HG03565 (cell line): ENCODE measurements at regions not wholly inside any gene's neighbourhood (a gene's known extent, or its start where the extent isn't known, plus 50 kb on each side); places are given as distances from the start of the nearest gene placed in this dataset.

ENCODE experiments used
- ATAC-seq: cut with Tn5 transposase; IDR thresholded peaks from one replicate; pipeline ENCODE4 v1.9.1; 2021; ENCODE audit warnings: mild to moderate bottlenecking, moderate library complexity; ENCODE audit not compliant: unreplicated experiment

DNA sequence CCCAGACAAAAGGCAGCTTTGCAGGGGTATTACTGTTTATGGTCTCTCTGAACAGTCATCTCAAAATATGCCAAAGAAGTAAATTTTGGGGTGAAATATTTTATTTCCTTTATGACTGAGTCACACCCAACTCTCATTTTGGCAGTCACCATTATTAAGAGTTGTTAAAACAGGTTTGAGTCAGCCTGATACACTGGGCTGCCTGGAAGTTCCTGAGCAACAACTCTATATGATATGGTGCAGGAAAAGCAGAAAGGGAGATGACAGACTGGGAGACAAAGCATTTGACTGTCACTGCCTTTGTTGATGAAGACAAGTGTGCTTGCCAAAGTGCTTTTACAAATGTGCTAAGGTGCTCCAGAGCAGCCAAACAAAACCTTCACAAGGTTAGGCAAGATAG lies 1263.5 kb downstream of the PCDH7 start:
- no peak for ATAC-seq

DNA sequence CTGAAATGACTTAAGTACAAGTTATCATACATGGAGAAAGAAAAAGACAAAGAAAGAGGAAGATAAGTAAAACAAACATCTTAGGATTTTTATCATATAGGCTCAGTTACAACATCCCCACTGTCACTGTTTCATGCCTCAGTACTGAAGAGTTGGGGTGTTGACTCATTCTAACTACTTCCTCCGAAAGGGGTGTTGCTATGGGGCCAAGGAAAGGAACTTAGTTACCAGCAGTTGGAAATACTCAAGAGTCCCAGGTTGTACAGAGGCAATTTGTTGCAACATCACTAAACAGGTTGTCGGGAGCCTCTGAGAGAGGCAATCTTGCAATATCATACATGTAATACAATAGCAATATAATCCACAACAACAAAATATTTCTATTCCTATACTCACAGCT lies 1264.7 kb downstream of the PCDH7 start:
- no peak for ATAC-seq

DNA sequence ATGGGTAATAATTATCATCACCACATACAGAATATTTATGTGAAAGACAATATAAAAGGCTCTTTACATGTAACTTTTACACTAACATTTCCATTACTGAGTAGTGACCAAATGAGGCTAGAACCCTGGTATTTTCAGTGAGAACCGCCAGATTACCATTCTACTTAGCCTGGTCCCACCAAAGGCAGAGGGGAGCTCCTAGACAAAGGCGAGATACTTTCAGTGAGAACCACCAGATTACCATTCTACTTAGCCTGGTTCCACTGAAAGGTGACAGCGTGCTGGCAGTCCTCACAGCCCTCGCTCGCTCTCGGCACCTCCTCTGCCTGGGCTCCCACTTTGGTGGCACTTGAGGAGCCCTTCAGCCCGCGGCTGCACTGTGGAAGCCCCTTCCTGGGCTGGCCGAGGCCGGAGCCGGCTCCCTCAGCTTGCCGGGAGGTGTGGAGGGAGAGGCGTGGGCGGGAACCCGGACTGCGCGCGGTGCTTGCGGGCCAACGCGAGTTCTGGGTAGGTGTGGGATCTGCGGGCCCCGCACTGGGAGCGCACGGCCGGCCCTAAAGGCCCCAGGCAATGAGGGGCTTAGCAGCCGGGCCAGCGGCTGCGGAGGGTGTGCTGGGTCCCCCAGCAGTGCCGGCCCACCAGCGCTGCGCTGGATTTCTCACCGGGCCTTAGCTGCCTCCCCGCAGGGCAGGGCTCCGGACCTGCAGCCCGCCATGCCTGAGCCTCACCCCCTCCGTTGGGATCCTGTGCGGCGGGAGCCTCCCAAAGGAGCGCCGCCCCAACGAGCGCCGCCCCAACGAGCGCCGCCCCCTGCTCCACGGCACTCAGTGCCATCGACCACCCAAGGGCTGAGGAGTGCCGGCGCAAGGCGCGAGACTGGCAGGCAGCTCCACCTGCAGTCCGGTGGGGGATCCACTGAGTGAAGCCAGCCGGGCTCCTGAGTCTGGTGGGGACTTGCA lies 1276.1 kb downstream of the PCDH7 start:
- ATAC-seq, result no peak

DNA sequence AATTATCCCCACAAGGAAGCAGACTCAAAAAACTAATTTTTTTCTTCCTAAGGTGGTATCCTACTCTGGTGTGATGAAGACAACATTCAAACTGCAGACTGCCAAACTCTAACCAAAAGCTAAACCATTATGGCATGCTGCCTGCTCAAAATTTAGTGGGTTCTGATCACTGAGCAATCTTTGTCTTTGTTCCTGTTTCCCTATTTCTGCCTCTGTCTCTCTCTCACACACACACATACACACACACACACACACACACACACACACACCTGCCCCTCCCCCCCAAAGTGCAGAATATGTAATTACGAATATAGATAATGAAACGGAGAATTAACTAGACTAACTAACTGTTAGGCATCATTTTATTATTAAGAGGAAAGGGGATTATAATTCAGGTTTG lies 1278.6 kb downstream of the PCDH7 start:
- ATAC-seq, result no peak

DNA sequence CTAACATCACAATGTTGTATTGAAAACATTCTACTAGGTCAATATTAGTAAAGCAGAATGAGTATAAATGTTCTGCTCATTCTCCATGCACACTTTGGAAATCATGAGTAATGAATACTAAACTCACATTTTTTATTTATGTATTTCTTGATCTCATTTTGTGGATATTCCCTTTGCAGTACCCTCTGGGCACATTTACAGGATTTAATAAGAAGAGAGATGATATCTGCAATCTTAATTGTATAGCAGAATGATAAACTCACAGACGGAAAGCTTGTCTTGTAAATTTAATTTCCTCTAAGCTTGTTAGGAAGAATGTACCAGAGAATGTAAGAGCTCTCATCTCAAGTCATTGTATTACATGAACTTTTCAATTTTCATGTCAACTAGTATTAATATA lies 1279.7 kb downstream of the PCDH7 start:
- no peak for ATAC-seq

DNA sequence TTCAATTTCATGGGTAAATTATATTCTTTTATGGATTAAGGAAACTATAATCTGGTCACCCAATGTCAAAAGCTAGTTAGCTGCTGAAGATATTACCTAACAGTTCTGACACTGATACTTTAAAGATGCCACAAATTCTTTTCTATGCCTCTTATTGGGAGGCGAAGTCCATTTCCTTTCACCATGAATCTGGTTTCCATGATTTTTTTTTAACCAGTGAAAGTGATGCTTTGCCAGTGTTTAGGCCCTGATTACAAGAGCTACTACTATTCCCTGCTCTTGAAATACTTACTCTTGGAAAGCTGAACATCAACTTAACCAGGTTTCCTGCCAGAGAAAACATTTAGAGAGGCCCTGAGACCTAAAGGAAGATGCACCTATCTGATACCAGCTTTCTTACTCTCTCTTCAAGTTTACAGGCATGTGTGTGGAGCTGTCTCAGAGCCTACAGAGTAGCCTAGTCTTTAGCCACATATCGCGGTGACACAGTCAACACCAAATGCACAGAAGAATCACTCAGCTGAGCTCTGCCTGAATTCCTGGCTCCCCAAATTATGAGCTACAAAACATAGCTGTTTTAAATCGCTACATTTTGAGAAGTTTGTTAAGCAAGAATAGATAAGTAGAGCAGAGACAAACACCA lies 1280.8 kb downstream of the PCDH7 start:
- ATAC-seq, result no peak

DNA sequence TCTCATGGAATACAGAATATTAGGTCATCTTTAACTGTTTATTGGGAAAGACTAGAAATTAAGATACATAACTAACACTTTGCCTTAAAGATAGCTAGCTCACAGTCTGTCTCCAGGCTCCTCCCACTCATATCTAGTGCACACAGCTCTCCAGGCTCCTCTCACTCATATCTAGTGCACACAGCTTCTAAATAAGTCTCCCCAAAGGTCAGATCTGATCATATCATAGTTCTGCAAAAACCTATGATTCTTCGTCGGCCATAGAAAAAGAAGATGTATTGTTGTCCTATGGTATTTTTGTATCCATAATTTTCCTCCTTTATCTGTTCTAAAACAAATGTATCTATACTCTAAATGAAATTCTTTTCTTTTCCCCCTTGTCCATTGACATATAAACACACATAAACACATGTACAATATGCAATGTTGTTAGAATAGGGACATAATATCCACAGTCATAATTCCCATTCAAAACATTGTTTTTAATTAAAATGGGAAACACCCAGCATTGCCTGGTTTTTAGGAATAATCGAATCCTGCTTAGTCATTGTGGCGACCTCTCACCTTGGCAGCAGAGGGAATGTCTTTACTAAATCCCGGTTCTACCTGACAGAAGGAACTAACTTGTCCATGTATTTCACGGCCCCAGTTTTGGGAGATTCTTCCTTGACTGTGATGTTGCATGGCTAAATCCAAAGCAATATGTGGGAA lies 1282.0 kb downstream of the PCDH7 start:
- no peak for ATAC-seq

DNA sequence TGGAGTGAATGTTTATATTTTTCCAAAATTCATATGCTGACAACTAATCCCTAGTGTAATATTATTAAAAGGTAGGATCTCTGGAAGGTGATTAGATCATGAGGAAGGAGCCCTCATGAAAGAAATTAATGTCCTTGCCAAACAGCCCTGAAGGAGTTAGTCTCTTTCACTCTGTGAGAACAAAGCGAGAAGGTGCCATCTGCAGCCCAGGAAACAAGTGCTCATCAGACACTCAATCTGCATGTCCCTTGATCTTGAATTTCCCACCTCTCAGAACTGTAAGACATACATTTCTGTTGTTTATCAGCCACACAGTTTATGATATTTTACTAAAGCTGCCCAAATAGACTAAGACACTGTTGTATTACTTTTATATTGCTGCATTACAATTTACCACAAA lies 1283.4 kb downstream of the PCDH7 start:
- no peak for ATAC-seq

DNA sequence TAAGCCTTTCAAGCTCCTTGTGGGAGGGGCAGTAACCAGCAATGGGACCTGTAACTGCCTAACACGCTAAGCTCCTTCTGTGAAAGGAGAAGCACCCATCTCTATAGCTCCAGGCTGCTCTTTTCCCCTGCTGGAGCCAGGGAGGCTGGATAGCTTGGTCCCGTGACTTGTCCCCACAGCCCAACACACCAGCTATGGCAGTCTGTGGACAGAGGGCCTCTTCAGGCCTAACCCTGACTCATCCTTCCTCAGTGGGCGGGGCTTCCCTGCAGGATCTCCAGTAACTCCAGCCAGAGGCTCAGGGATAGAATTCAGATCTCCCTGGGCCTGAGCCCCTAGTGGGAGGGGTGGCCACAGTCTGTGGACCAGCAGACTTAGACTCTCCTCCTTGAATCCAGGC lies 1290.1 kb downstream of the PCDH7 start:
- ATAC-seq, result no peak

DNA sequence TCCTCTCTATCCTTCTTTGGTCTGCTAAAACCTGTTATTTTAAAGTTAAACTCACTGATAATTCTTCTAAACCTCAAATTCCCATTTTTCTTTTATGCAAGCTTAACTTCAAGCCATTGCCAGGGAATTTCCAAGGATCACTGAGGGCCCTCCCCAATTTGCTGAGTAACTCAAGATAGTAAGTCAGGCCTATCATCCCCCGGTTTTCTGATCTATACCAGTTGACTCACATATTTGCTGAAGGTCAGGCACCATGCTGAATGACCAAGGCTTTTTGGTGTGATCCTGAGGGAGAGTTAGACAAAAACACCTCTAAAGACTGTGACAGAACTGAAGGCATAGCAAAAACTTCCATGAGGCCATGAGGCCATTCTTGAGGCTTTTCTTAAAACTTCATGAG lies 1301.9 kb downstream of the PCDH7 start:
- ATAC-seq, result no peak

DNA sequence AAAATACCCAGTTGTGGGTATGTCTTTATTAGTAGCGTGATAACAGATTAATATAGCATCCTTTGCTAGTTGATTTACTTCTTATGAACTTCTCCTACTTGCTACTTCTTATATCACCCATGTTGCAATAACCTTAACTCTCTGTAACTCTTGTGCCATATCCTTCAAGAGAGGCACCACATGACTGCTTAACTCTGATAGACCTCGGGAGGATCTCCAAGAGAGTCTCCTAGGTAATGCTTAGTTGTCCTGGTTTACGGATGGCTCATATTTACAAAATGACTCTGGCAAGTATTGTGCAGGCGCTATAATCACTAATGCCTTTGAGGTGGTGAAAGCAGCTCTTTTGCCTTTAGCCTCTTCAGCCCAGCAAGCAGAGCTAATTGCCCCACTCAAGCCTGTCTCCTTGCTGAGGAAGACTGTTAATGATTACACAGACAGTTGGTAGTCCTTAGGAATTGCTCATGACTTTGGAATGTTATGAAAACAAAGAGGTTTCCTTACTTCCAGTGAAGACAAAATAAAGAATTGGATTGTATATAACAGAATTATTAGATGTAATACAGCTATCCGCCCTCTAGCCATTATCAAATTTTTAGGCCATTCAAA lies 1305.8 kb downstream of the PCDH7 start:
- no peak for ATAC-seq

DNA sequence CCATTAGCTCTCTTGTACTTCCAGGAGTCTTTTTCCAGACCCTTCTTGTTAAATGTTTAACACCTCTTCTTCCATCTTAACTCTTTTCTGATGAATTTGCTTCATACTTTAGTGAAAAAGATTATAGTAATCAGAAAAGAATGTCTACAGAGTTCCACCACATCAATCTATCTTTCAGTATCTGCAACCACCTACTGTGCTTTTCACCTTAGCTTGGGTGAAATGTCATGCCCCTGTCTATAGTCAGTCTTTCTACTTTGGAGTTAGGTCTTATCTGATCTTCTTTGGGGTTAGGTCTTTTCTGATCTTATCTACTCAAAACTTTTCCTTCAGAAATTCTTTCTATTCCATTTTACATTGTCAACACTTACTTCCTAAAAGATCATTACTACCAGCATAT lies 1310.2 kb downstream of the PCDH7 start:
- no peak for ATAC-seq

DNA sequence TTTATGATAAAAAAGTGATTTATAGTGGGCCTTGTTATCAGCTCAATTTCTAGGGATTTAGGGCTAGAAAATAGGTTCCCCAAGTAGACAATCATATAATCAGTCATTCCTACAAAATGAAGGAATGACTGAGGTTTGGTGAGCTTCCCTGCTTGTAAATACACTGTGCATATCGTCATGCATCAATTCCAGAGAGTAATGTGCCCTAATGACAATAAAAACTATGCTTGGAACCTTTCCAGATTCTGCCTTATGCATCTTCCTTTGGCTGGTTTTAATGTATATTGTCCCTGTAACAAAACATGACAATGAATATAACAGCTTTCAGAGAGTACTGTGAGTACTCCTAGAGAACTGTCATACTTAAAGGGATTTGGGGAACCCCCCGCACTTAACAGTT lies 1310.9 kb downstream of the PCDH7 start:
- no peak for ATAC-seq

DNA sequence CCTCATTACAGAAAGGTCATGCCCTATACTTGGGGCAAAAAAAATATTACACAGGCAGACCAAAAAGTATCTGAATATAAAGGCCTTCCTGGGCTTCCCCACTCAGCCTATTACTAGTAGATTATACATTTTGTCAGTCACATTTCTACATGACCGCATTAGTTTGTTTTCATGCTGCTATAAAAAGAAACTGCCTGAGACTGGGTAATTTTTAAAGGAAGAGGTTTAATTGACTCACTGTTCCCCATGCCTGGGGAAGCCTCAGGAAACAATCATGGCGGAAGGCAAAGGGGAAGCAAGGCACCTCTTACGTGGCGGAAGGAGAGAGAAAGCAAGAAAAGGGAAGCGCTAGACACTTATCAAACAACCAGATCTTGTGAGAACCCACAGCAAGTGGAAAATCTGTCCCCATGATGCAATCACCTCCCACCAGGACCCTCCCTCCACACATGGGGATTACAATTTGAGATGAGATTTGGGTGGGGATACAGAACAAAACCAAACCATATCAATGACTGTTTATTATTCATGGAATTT lies 1312.0 kb downstream of the PCDH7 start:
- ATAC-seq, result no peak

DNA sequence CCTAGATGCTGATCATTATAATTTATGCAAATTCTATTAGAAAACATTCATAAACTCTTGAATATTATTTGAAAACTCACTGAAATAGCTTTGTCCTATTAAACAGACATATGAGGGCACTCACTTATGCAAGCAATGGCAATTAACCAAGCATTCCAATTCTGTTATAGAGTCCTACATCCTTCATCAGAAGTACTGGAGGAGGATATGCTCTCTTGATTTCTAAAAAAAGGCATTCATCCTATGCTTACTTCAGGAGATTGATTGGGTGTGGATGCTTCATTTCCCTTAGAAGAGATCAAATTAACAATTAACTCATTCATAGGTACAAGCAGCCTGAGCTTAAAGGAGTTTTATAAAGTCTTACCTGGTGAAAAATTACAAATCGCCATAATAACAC lies 1317.2 kb downstream of the PCDH7 start:
- ATAC-seq, result no peak

DNA sequence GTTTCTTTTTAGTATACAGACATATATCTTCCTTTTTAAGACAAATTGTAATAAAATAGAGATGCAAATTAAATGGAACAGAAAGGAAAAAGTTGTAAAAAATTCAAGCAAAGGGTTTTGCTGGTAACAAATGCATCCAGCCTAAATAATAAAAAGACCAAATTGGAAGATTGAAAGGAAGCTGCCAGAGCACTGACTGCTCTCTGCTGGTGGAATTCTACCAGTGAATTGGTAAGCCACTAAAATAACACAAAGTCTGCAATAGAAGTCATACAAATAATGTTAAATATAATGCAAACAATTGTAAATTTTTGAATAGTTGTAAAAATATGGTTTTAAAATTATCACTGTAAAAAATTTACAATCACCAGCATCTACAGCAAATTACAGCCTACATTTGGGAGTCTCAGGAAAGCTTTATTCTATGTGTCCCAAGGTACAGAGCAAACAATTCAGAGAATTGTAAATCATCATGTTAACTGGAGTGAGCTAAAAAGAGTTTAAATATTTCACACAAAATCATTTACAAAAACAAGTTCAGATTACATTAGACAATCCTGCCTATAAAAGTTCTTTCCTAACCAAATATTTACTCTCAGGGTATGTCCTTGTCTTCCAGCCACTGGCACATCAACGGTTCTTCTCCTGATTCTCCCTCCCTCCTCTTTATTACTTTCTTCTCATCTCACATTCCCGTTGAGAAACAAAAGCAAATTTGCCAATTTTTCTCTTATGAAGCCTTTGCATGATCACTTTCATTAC lies 1322.5 kb downstream of the PCDH7 start:
- no peak for ATAC-seq

DNA sequence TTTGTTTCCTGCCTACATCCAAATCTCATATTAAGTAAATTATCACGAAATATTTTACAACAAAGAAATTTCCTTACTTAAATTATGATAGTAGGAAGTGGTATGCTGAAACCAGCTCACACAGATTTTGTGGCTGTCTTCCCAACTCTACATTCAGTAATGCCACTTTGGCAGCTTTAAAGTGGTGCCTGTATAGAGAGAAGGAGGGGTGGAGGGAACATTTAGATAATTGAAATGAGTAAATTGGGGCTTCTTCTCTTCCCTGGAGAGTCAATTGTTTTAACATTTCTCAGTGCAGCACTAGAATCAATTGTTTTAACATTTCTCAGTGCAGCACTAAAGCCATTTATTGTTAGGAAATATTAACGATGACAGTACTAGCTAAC lies 1323.1 kb downstream of the PCDH7 start:
- ATAC-seq, result no peak

DNA sequence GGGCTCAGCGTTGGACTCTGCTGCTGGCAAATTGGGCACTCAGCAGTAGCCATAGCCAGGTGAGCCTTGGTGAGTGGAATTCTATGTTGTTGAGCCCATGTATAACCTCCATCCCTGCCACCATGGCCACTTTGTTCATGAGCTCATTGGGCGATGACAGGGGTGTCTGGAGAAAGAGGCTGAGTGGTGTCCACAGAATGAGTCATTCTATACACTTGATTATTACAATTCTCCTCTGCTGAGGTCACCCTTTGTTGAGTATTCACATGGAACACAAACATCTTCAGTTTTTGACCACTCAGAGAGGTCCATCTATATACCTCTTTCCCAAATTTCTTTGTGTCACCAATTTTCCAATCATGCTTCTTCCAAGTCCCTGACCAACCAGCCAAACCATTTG lies 1341.7 kb downstream of the PCDH7 start:
- ATAC-seq, result no peak

DNA sequence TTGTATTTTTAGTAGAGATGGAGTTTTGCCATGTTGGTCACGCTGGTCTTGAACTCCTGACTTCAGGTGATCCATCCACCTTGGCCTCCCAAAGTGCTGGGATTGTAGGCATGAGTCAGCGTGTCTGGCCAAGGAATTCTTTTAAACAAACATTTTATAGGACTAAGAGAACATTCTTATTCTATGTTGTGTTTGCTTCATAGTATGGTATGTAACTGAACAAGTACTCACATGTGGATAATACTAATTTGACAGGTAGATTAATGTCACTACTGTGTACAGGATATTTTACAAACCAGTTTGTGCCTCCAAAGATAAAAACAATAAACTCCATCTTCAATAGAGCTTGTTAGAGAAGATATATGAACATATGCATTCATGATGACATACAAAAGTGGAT lies 1353.4 kb downstream of the PCDH7 start:
- no peak for ATAC-seq

DNA sequence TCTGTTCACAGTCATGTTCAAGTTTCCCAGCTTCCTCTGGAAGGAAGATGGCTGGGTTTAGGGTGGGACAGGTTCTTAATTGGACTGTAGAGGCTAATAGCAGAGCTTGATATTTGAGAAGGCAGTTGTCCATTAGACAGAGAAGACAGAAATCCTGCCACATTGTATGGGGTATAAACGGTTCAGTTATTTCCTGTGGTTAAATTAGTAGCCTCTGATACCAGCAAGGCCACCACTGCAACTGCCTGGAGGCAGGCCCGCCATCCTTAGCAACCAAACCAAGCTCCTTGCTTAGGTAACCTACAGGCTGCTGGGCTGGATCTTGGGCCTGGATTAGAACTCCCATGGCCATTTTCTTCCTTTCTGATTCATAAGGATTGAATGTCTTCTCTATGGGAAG lies 1367.0 kb downstream of the PCDH7 start:
- ATAC-seq, result no peak
